ENCODE measurements at regions not wholly inside any gene's neighbourhood (a gene's known extent, or its start where the extent isn't known, plus 50 kb on each side); places are given as distances from the start of the nearest gene placed in this dataset.

GRCh38 chr2:150788426-150789140 lies 301.1 kb upstream of the RND3 start:
- DNase-seq (ENCODE audit: low read depth, low spot score) = no peak
- Mint-ChIP-seq H3K36me3 (ENCODE audit: low read depth) (peaks cover 9% of the 10 kb centered on the region), H3K4me1 (peaks cover 4% of the 10 kb centered on the region), H3K4me3 (no peak overlapping the region), H3K27me3 (ENCODE audit: low read depth) (no peaks in the 10 kb centered on the region), H3K27ac (ENCODE audit: unreplicated experiment) (no peak overlapping the region), H3K9me3 (peaks cover 4% of the 10 kb centered on the region)
- TF ChIP-seq CTCF (conservative IDR thresholded peaks at IDR 0.05) = no peak

GRCh38 chr2:150787353-150788093 lies 300.1 kb upstream of the RND3 start:
- Mint-ChIP-seq H3K4me1 (peaks cover 4% of the 10 kb centered on the region), H3K9me3 (no peaks in the 10 kb centered on the region), H3K27me3 (ENCODE audit: low read depth) (no peaks in the 10 kb centered on the region), H3K4me3 (no peak overlapping the region), H3K27ac (ENCODE audit: unreplicated experiment) (no peak overlapping the region), H3K36me3 (ENCODE audit: low read depth) (peaks cover 9% of the 10 kb centered on the region)
- DNase-seq (ENCODE audit: low read depth, low spot score) = no peak
- no peak for TF ChIP-seq CTCF (conservative IDR thresholded peaks at IDR 0.05)

GRCh38 chr2:150784389-150784788 lies 296.9 kb upstream of the RND3 start:
- DNase-seq (ENCODE audit: low read depth, low spot score) = no peak
- TF ChIP-seq CTCF (conservative IDR thresholded peaks at IDR 0.05) = no peak
- no peak overlapping the region for H3K27ac Mint-ChIP-seq (ENCODE audit: unreplicated experiment)
- H3K9me3 Mint-ChIP-seq = no peaks in the 10 kb centered on the region
- peaks cover 21% of the 10 kb centered on the region for H3K4me1 Mint-ChIP-seq
- H3K4me3 Mint-ChIP-seq = no peak overlapping the region
- H3K27me3 Mint-ChIP-seq (ENCODE audit: low read depth) = no peaks in the 10 kb centered on the region
- H3K36me3 Mint-ChIP-seq (ENCODE audit: low read depth) = peaks cover 1% of the 10 kb centered on the region

GRCh38 chr2:150783896-150784295 lies 296.4 kb upstream of the RND3 start:
- Mint-ChIP-seq H3K27me3 (ENCODE audit: low read depth) (no peaks in the 10 kb centered on the region), H3K4me3 (no peak overlapping the region), H3K36me3 (ENCODE audit: low read depth) (no peaks in the 10 kb centered on the region), H3K9me3 (no peaks in the 10 kb centered on the region), H3K4me1 (peaks cover 26% of the 10 kb centered on the region), H3K27ac (ENCODE audit: unreplicated experiment) (no peak overlapping the region)
- TF ChIP-seq CTCF (conservative IDR thresholded peaks at IDR 0.05) = no peak
- no peak for DNase-seq (ENCODE audit: low read depth, low spot score)

- Mint-ChIP-seq H3K27ac (ENCODE audit: unreplicated experiment) (no peak overlapping the region), H3K4me3 (no peak overlapping the region), H3K9me3 (no peaks in the 10 kb centered on the region), H3K4me1 (peaks cover 33% of the 10 kb centered on the region), H3K36me3 (ENCODE audit: low read depth) (no peaks in the 10 kb centered on the region), H3K27me3 (ENCODE audit: low read depth) (no peaks in the 10 kb centered on the region)
- DNase-seq (ENCODE audit: low read depth, low spot score) = no peak
- no peak for TF ChIP-seq CTCF (conservative IDR thresholded peaks at IDR 0.05)
Measured at GRCh38 chr2:150783015-150783414, 295.5 kb upstream of the RND3 start.

Data from neural crest cell (in vitro differentiated cells).